ENCODE measurements at regions not wholly inside any gene's neighbourhood (a gene's known extent, or its start where the extent isn't known, plus 50 kb on each side); places are given as distances from the start of the nearest gene placed in this dataset.

GRCh38 chr5:153865016-153865415 is 173.7 kb downstream of the FAM114A2 start:
- TF ChIP-seq POLR2A (IDR thresholded peaks at IDR 0.05; ENCODE audit: low read depth, low read length) (no peak), RAD21 (IDR thresholded peaks at IDR 0.05; ENCODE audit: low read length) (no peak), USF2 (IDR thresholded peaks at IDR 0.05; ENCODE audit: low read depth, low read length) (no peak), CEBPB (IDR thresholded peaks at IDR 0.05; ENCODE audit: low read depth, low read length) (no peak), RCOR1 (IDR thresholded peaks at IDR 0.05; ENCODE audit: insufficient replicate concordance, low read length) (no peak), RFX5 (IDR thresholded peaks at IDR 0.05; ENCODE audit: low read depth, low read length) (no peak), MAZ (IDR thresholded peaks at IDR 0.05; ENCODE audit: borderline replicate concordance, low read depth, low read length) (no peak), BHLHE40 (IDR thresholded peaks at IDR 0.05; ENCODE audit: low read depth, low read length) (no peak), CHD1 (IDR thresholded peaks at IDR 0.05; ENCODE audit: low read depth, low read length) (no peak), SMC3 (IDR thresholded peaks at IDR 0.05; ENCODE audit: low read depth, low read length) (no peak)
- TF ChIP-seq, protein P1, sequence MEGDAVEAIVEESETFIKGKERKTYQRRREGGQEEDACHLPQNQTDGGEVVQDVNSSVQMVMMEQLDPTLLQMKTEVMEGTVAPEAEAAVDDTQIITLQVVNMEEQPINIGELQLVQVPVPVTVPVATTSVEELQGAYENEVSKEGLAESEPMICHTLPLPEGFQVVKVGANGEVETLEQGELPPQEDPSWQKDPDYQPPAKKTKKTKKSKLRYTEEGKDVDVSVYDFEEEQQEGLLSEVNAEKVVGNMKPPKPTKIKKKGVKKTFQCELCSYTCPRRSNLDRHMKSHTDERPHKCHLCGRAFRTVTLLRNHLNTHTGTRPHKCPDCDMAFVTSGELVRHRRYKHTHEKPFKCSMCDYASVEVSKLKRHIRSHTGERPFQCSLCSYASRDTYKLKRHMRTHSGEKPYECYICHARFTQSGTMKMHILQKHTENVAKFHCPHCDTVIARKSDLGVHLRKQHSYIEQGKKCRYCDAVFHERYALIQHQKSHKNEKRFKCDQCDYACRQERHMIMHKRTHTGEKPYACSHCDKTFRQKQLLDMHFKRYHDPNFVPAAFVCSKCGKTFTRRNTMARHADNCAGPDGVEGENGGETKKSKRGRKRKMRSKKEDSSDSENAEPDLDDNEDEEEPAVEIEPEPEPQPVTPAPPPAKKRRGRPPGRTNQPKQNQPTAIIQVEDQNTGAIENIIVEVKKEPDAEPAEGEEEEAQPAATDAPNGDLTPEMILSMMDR (conservative IDR thresholded peaks at IDR 0.05; ENCODE audit: low read depth, low read length): no peak

All from IMR-90 (cell line).